CD14-positive monocyte (primary cell): ENCODE measurements at regions not wholly inside any gene's neighbourhood (a gene's known extent, or its start where the extent isn't known, plus 50 kb on each side); places are given as distances from the start of the nearest gene placed in this dataset.

Experiments
- DNase-seq, 3 donors: peaks; one replicate each; pipeline ENCODE4 v3.0.0-alpha.2; 2011 to 2022
- H2AFZ ChIP-seq: 2 replicates; pipeline ENCODE4 v1.6.0; 2012; ENCODE audit warnings: mild to moderate bottlenecking, low read depth, low read length, inconsistent platforms; ENCODE audit not compliant: insufficient read depth, poor library complexity, severe bottlenecking
- H3K27ac ChIP-seq, 2 donors: 1 replicate in 1 of 2; 2 replicates in 1 of 2; pipeline ENCODE4 v1.5.1; 2012 to 2013; ENCODE audit warnings: low read length in 2 of 2, control low read depth in 1 of 2, inconsistent platforms in 1 of 2, low read depth in 1 of 2, mild to moderate bottlenecking in 1 of 2
- H3K27me3 ChIP-seq, 2 donors: one replicate each; pipeline versions ENCODE4 v1.6.0 to v1.6.1; 2011 to 2013; ENCODE audit warnings: low read length in 2 of 2; ENCODE audit not compliant: control insufficient read depth in 2 of 2, insufficient read depth in 2 of 2
- H3K36me3 ChIP-seq, 2 donors: replicated peaks in 1 of 2; 1 replicate in 1 of 2; 2 replicates in 1 of 2; pipeline versions ENCODE4 v1.5.1 to v1.6.1; 2012 to 2013; ENCODE audit warnings: low read length in 2 of 2, control low read depth in 1 of 2, inconsistent platforms in 1 of 2, mild to moderate bottlenecking in 1 of 2; ENCODE audit not compliant: insufficient read depth in 2 of 2, control insufficient read depth in 1 of 2
- H3K4me1 ChIP-seq, 2 donors: 1 replicate in 1 of 2; 2 replicates in 1 of 2; pipeline versions ENCODE4 v1.5.1 to v1.6.1; 2012 to 2013; ENCODE audit warnings: low read length in 2 of 2, control low read depth in 1 of 2, inconsistent platforms in 1 of 2, mild to moderate bottlenecking in 1 of 2, moderate library complexity in 1 of 2; ENCODE audit not compliant: insufficient read depth in 2 of 2, control insufficient read depth in 1 of 2
- H3K4me2 ChIP-seq: replicated peaks from 2 replicates; pipeline ENCODE3; 2012; ENCODE audit warnings: low read length, moderate library complexity, mild to moderate bottlenecking; ENCODE audit not compliant: poor library complexity, severe bottlenecking; ENCODE audit errors: extremely low read depth
- H3K4me3 ChIP-seq, 3 experiments: fragments of 200-600 bp in 1 of 3; sonication (generic) in 1 of 3; replicated peaks in 1 of 3; 1 replicate in 2 of 3; 2 replicates in 1 of 3; pipeline ENCODE4 v1.5.1; 2011 to 2013; ENCODE audit warnings: low read length in 3 of 3, mild to moderate bottlenecking in 3 of 3, control low read depth in 2 of 3, low read depth in 2 of 3, inconsistent platforms in 1 of 3, moderate library complexity in 1 of 3
- H3K79me2 ChIP-seq: 2 replicates; pipeline ENCODE4 v1.6.0; 2012; ENCODE audit warnings: mild to moderate bottlenecking, control low read depth, inconsistent platforms, low read length, moderate library complexity; ENCODE audit not compliant: insufficient read depth
- H3K9ac ChIP-seq: 2 replicates; pipeline ENCODE4 v1.6.0; 2017; ENCODE audit warnings: low read length, mild to moderate bottlenecking; ENCODE audit not compliant: insufficient read depth, poor library complexity, severe bottlenecking
- H3K9me3 ChIP-seq, 2 donors: replicated peaks in 1 of 2; 1 replicate in 1 of 2; 2 replicates in 1 of 2; pipeline versions ENCODE4 v1.5.1 to v1.6.1; 2012 to 2013; ENCODE audit warnings: low read length in 2 of 2, control low read depth in 1 of 2; ENCODE audit not compliant: control insufficient read depth in 1 of 2, insufficient read depth in 1 of 2
- H4K20me1 ChIP-seq: 2 replicates; pipeline ENCODE4 v1.6.0; 2012; ENCODE audit warnings: mild to moderate bottlenecking, low read length, control low read depth, moderate library complexity; ENCODE audit not compliant: insufficient read depth
- H3K27ac Mint-ChIP-seq, 7 donors: one replicate each; pipeline ENCODE4 v1.8.0; 2020; ENCODE audit warnings: mild to moderate bottlenecking in 7 of 7, mixed read lengths in 7 of 7, moderate library complexity in 6 of 7, inconsistent platforms in 2 of 7
- H3K27me3 Mint-ChIP-seq, 3 donors: one replicate each; pipeline ENCODE4 v1.8.0; 2021 to 2022; ENCODE audit warnings: low read depth in 3 of 3, mild to moderate bottlenecking in 3 of 3, mixed read lengths in 3 of 3, moderate library complexity in 3 of 3, inconsistent platforms in 1 of 3
- H3K36me3 Mint-ChIP-seq, 2 donors: one replicate each; pipeline ENCODE4 v1.8.0; 2020; ENCODE audit warnings: mixed read lengths in 2 of 2, inconsistent platforms in 1 of 2, mild to moderate bottlenecking in 1 of 2
- H3K4me1 Mint-ChIP-seq: one replicate; pipeline ENCODE4 v1.8.0; 2020; ENCODE audit warnings: mild to moderate bottlenecking, mixed read lengths
- H3K4me3 Mint-ChIP-seq, 2 donors: one replicate each; pipeline ENCODE4 v1.8.0; 2020; ENCODE audit warnings: mild to moderate bottlenecking in 2 of 2, mixed read lengths in 2 of 2, moderate library complexity in 1 of 2
- H3K9me3 Mint-ChIP-seq, 7 donors: one replicate each; pipeline ENCODE4 v1.8.0; 2020 to 2022; ENCODE audit warnings: mixed read lengths in 7 of 7, mild to moderate bottlenecking in 6 of 7, moderate library complexity in 6 of 7, inconsistent platforms in 2 of 7
- WGBS: methylation state at CpG from one replicate; pipeline ENCODE4 v1.1.5; 2013; ENCODE audit warnings: missing lambda C conversion rate; ENCODE audit not compliant: insufficient coverage; 5-methylcytosine and 5-hydroxymethylcytosine counted together
- intact Hi-C, 2 donors: fragments of 100-400 bp; cut with micrococcal nuclease; formaldehyde crosslinking; loops; one replicate each; pipeline versions ENCODE4 v1.15.0 to v1.15.1; 2023
- TF ChIP-seq, protein P1 (sequence below): fragments of 200-600 bp; IDR thresholded peaks from one replicate; pipeline ENCODE4 v1.8.0; 2022; ENCODE audit warnings: antibody characterized with exemption, mild to moderate bottlenecking

DNA sequence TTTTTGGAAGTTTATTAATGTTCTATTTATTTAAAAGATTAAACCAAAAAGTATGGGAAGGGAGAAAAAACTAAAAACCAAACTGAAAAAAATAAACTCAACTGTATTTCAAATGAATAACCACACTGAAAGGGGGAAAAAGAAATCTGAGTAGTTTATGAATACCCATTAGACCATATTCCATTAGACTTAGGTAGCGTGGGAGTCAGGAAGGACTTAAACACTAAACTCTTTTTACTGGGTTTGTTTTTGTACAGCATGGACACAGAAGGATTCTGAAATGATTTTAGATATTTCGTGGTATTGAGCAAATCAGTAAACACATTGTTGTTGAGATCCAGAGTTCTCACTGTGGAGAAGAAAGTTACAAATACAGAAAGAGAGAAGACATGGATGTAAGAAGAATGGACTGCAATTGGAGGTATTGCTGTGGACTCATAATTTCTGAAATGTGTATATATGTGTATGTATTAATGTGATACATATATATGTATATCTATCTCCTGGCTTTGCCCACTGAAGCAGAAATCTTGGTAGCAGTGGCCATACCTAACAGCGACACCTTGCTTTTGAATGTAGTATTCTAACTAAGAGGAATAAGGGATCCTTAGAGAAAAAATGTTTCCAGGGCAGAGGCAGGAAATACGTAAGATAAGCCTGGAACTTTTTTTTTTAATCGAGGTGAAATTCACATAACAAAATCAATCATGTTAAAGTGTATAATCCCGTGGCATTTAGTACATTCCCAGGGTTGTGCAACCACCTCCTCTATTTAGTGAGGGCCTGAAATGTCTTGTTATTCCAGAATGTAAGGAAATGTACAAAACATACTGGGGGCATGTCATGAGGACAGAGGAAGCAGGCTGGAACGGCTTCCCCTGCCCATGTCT lies 228.8 kb downstream of the SMARCA2 start:
- Histone ChIP-seq H3K4me3 (no peak overlapping the region), H3K27me3 (no peaks in the 10 kb centered on the region), H4K20me1 (no peaks in the 10 kb centered on the region), H3K27ac (no peak overlapping the region), H3K79me2 (no peaks in the 10 kb centered on the region), H3K9me3 (no peaks in the 10 kb centered on the region), H3K4me2 (no peak overlapping the region), H3K4me1 (peaks cover 25 to 29% of the 10 kb centered on the region in 2 donors), H3K9ac (no peak overlapping the region), H2AFZ (no peak overlapping the region), H3K36me3 (no peaks in the 10 kb centered on the region)
- intact Hi-C loops: loop anchor here in 1 of 2 donors (10.0 kb wide), 1 partner anchor 89 kb away; no protein-coding TSS in a partner anchor
- Mint-ChIP-seq H3K4me3 (no peak overlapping the region), H3K27ac (peak overlapping the region in 1 of 7 donors; percentile 28), H3K27me3 (peaks cover 7 to 9% (median 8%) of the 10 kb centered on the region in 3 donors), H3K4me1 (peaks cover 31% of the 10 kb centered on the region), H3K9me3 (peaks cover 0 to 3% (median 0%) of the 10 kb centered on the region in 7 donors), H3K36me3 (no peaks in the 10 kb centered on the region)
- no CpG with 5 or more reads among the region's 7 CpGs for WGBS
- TF ChIP-seq, protein P1, sequence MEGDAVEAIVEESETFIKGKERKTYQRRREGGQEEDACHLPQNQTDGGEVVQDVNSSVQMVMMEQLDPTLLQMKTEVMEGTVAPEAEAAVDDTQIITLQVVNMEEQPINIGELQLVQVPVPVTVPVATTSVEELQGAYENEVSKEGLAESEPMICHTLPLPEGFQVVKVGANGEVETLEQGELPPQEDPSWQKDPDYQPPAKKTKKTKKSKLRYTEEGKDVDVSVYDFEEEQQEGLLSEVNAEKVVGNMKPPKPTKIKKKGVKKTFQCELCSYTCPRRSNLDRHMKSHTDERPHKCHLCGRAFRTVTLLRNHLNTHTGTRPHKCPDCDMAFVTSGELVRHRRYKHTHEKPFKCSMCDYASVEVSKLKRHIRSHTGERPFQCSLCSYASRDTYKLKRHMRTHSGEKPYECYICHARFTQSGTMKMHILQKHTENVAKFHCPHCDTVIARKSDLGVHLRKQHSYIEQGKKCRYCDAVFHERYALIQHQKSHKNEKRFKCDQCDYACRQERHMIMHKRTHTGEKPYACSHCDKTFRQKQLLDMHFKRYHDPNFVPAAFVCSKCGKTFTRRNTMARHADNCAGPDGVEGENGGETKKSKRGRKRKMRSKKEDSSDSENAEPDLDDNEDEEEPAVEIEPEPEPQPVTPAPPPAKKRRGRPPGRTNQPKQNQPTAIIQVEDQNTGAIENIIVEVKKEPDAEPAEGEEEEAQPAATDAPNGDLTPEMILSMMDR: no peak
- no peak for DNase-seq

DNA sequence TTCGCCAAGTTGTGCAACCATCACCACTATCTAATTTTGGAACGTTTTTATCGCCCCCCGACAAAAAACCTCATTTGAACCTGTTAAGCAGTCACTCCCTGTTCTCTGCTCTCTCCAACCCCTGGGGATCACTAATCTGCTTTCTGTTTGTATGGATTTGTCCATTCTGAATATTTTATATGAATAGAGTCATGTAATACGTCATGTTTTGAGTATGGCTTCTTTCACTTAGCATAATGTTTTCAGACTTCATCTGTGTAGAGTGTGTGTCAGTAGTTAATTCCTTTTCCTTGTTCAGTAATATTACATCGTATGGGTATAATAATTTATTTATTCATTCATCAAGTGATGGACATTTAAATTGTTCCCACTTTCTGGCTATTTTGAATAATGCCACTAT lies 232.2 kb downstream of the SMARCA2 start:
- H3K36me3 ChIP-seq: no peaks in the 10 kb centered on the region
- H3K27me3 ChIP-seq: no peaks in the 10 kb centered on the region
- peaks cover 7 to 10% (median 8%) of the 10 kb centered on the region in 3 donors for H3K27me3 Mint-ChIP-seq
- no peaks in the 10 kb centered on the region for H3K9me3 ChIP-seq
- no peak overlapping the region for H2AFZ ChIP-seq
- no peak overlapping the region for H3K4me3 Mint-ChIP-seq
- H3K36me3 Mint-ChIP-seq: no peaks in the 10 kb centered on the region
- H3K9ac ChIP-seq: no peak overlapping the region
- peaks cover 13 to 17% of the 10 kb centered on the region in 2 donors for H3K4me1 ChIP-seq
- TF ChIP-seq, protein P1: no peak
- no peaks in the 10 kb centered on the region for H3K79me2 ChIP-seq
- WGBS: no CpG with 5 or more reads among the region's 6 CpGs
- no peak overlapping the region for H3K4me2 ChIP-seq
- H3K4me3 ChIP-seq: no peak overlapping the region
- H3K4me1 Mint-ChIP-seq: peaks cover 19% of the 10 kb centered on the region
- H3K27ac ChIP-seq: no peak overlapping the region
- H3K9me3 Mint-ChIP-seq: peaks cover 0 to 3% (median 0%) of the 10 kb centered on the region in 7 donors
- DNase-seq: no peak
- H3K27ac Mint-ChIP-seq: no peak overlapping the region
- H4K20me1 ChIP-seq: no peaks in the 10 kb centered on the region
- intact Hi-C loops: loop anchor here in 1 of 2 donors (10.0 kb wide), 1 partner anchor 93 kb away; no protein-coding TSS in a partner anchor
